Progenitor cell of endocrine pancreas (in vitro differentiated cells): ENCODE measurements at regions not wholly inside any gene's neighbourhood (a gene's known extent, or its start where the extent isn't known, plus 50 kb on each side); places are given as distances from the start of the nearest gene placed in this dataset.

Experiments
- DNase-seq: peaks from one replicate; pipeline ENCODE4 v3.0.0; 2021; ENCODE audit warnings: low spot score; ENCODE audit not compliant: unreplicated experiment
- H3K27ac Mint-ChIP-seq: 2 replicates; pipeline ENCODE4 v1.8.0; 2021; ENCODE audit warnings: mild to moderate bottlenecking, moderate library complexity, mixed read lengths
- H3K27me3 Mint-ChIP-seq: 2 replicates; pipeline ENCODE4 v1.8.0; 2021; ENCODE audit warnings: mixed read lengths
- H3K36me3 Mint-ChIP-seq: 2 replicates; pipeline ENCODE4 v1.8.0; 2022; ENCODE audit warnings: mixed read lengths; ENCODE audit not compliant: insufficient read depth
- H3K4me1 Mint-ChIP-seq: 2 replicates; pipeline ENCODE4 v1.8.0; 2021; ENCODE audit warnings: low read depth, mixed read lengths
- H3K4me3 Mint-ChIP-seq: 2 replicates; pipeline ENCODE4 v1.8.0; 2021; ENCODE audit warnings: low read depth, mild to moderate bottlenecking, moderate library complexity, mixed read lengths
- H3K9me3 Mint-ChIP-seq: 2 replicates; pipeline ENCODE4 v1.8.0; 2021; ENCODE audit warnings: low read depth, mixed read lengths
- CTCF ChIP-seq: fragments of 200-600 bp; sonication (generic); IDR thresholded peaks from one replicate; pipeline ENCODE4 v1.5.0; 2021; ENCODE audit warnings: antibody characterized with exemption, mild to moderate bottlenecking; ENCODE audit not compliant: unreplicated experiment

GRCh38 chr2:150872756-150873395 lies 385.4 kb upstream of the RND3 start:
- H3K4me1 Mint-ChIP-seq, result peaks cover 3% of the 10 kb centered on the region
- no peak for TF ChIP-seq CTCF
- H3K9me3 Mint-ChIP-seq, result peaks cover 2% of the 10 kb centered on the region
- H3K4me3 Mint-ChIP-seq, result no peak overlapping the region
- no peak overlapping the region for H3K27ac Mint-ChIP-seq
- no peaks in the 10 kb centered on the region for H3K36me3 Mint-ChIP-seq
- peaks cover 4% of the 10 kb centered on the region for H3K27me3 Mint-ChIP-seq
- DNase-seq, result no peak

- Mint-ChIP-seq H3K36me3 (no peaks in the 10 kb centered on the region), H3K27me3 (no peaks in the 10 kb centered on the region), H3K9me3 (peaks cover 20% of the 10 kb centered on the region), H3K27ac (no peak overlapping the region), H3K4me1 (no peaks in the 10 kb centered on the region), H3K4me3 (no peak overlapping the region)
- TF ChIP-seq CTCF, result no peak
- no peak for DNase-seq
Observed at GRCh38 chr2:150866431-150866830, 379.0 kb upstream of the RND3 start.

- no peak for TF ChIP-seq CTCF
Observed at GRCh38 chr2:150863691-150864090, 376.2 kb upstream of the RND3 start.

GRCh38 chr2:150860301-150860700 lies 372.8 kb upstream of the RND3 start:
- no peak for DNase-seq

More at GRCh38 chr2:150863691-150864090, 376.2 kb upstream of the RND3 start:
- H3K9me3 Mint-ChIP-seq, result peaks cover 20% of the 10 kb centered on the region
- no peaks in the 10 kb centered on the region for H3K27me3 Mint-ChIP-seq
- no peaks in the 10 kb centered on the region for H3K36me3 Mint-ChIP-seq
- H3K4me3 Mint-ChIP-seq, result no peak overlapping the region
- peaks cover 10% of the 10 kb centered on the region for H3K4me1 Mint-ChIP-seq
- DNase-seq, result no peak
- H3K27ac Mint-ChIP-seq, result no peak overlapping the region

GRCh38 chr2:150859877-150860276 lies 372.4 kb upstream of the RND3 start:
- H3K36me3 Mint-ChIP-seq, result no peaks in the 10 kb centered on the region
- H3K27ac Mint-ChIP-seq, result no peak overlapping the region
- no peak for TF ChIP-seq CTCF

More at GRCh38 chr2:150860301-150860700, 372.8 kb upstream of the RND3 start:
- no peak overlapping the region for H3K4me3 Mint-ChIP-seq
- TF ChIP-seq CTCF, result no peak
- H3K27me3 Mint-ChIP-seq, result no peaks in the 10 kb centered on the region
- no peaks in the 10 kb centered on the region for H3K36me3 Mint-ChIP-seq
- H3K27ac Mint-ChIP-seq, result no peak overlapping the region
- H3K9me3 Mint-ChIP-seq, result peaks cover 15% of the 10 kb centered on the region
- H3K4me1 Mint-ChIP-seq, result peaks cover 18% of the 10 kb centered on the region

More at GRCh38 chr2:150859877-150860276, 372.4 kb upstream of the RND3 start:
- H3K27me3 Mint-ChIP-seq, result no peaks in the 10 kb centered on the region
- peaks cover 12% of the 10 kb centered on the region for H3K9me3 Mint-ChIP-seq
- H3K4me1 Mint-ChIP-seq, result peaks cover 18% of the 10 kb centered on the region
- no peak for DNase-seq
- no peak overlapping the region for H3K4me3 Mint-ChIP-seq
